Smooth muscle cell (in vitro differentiated cells): ENCODE measurements at regions not wholly inside any gene's neighbourhood (a gene's known extent, or its start where the extent isn't known, plus 50 kb on each side); places are given as distances from the start of the nearest gene placed in this dataset.

Experiments used
- DNase-seq: peaks from one replicate; lab custom pipeline; 2025; ENCODE audit not compliant: unreplicated experiment; lab: John Stamatoyannopoulos, UW
- H2AFZ ChIP-seq: fragments of 200-600 bp; sonication (generic); 2 replicates; pipeline ENCODE4 v1.6.0; 2016; ENCODE audit warnings: antibody characterized with exemption, low read depth, mild to moderate bottlenecking
- H3F3A ChIP-seq: fragments of 200-600 bp; sonication (generic); 2 replicates; pipeline ENCODE4 v1.6.0; 2017; ENCODE audit warnings: antibody characterized with exemption, low read depth
- H3K27ac ChIP-seq: fragments of 200-600 bp; sonication (generic); 2 replicates; pipeline ENCODE4 v1.5.1; 2016; ENCODE audit warnings: low read depth, mild to moderate bottlenecking
- H3K27me3 ChIP-seq: fragments of 200-600 bp; sonication (generic); 2 replicates; pipeline ENCODE4 v1.6.1; 2016; ENCODE audit warnings: low read depth, mild to moderate bottlenecking
- H3K36me3 ChIP-seq: fragments of 200-600 bp; sonication (generic); 2 replicates; pipeline ENCODE4 v1.5.1; 2016; ENCODE audit warnings: low read depth
- H3K4me1 ChIP-seq: fragments of 200-600 bp; sonication (generic); 2 replicates; pipeline ENCODE4 v1.5.1; 2016; ENCODE audit warnings: low read depth
- H3K4me2 ChIP-seq: fragments of 200-600 bp; sonication (generic); 2 replicates; pipeline ENCODE4 v1.6.0; 2016; ENCODE audit warnings: mild to moderate bottlenecking
- H3K4me3 ChIP-seq: fragments of 200-600 bp; sonication (generic); 2 replicates; pipeline ENCODE4 v1.5.1; 2016; ENCODE audit warnings: mild to moderate bottlenecking
- H3K79me2 ChIP-seq: fragments of 200-600 bp; sonication (generic); 2 replicates; pipeline ENCODE4 v1.6.0; 2016; ENCODE audit warnings: low read depth, mild to moderate bottlenecking
- H3K9ac ChIP-seq: fragments of 200-600 bp; sonication (generic); 2 replicates; pipeline ENCODE4 v1.6.0; 2016; ENCODE audit warnings: low read depth
- H3K9me3 ChIP-seq: fragments of 200-600 bp; sonication (generic); replicated peaks from 2 replicates; pipeline ENCODE4 v1.5.1; 2016; ENCODE audit warnings: low read depth
- H4K20me1 ChIP-seq: fragments of 200-600 bp; sonication (generic); 2 replicates; pipeline ENCODE4 v1.6.0; 2016; ENCODE audit warnings: low read depth
- CTCF ChIP-seq: fragments of 200-600 bp; sonication (generic); IDR thresholded peaks from 2 replicates; pipeline ENCODE4 v1.5.1; 2017; ENCODE audit warnings: borderline replicate concordance, mild to moderate bottlenecking, antibody characterized with exemption; ENCODE audit not compliant: insufficient read depth, poor library complexity, severe bottlenecking
- WGBS: methylation state at CpG from one replicate; pipeline ENCODE4 v1.1.7; 2016; ENCODE audit warnings: low lambda C conversion rate; 5-methylcytosine and 5-hydroxymethylcytosine counted together

GRCh38 chrX:40176351-40177116 is 78.8 kb upstream of the BCOR start:
- Histone ChIP-seq H3F3A (peaks cover 22% of the 10 kb centered on the region), H4K20me1 (no peaks in the 10 kb centered on the region), H3K27ac (peak overlapping the region; percentile 82), H3K79me2 (no peaks in the 10 kb centered on the region), H3K4me3 (peak overlapping the region; percentile 65), H3K4me2 (peak overlapping the region; percentile 84), H3K9ac (peak overlapping the region; percentile 56), H3K9me3 (no peaks in the 10 kb centered on the region), H2AFZ (peak overlapping the region; percentile 80), H3K4me1 (peaks cover 8% of the 10 kb centered on the region), H3K36me3 (no peaks in the 10 kb centered on the region), H3K27me3 (no peaks in the 10 kb centered on the region)
- TF ChIP-seq CTCF: no peak
- 5% methylated on average over 29 of the region's 85 CpGs for WGBS
- DNase-seq: peak; percentile 46

GRCh38 chrX:40175511-40176350 is 78.0 kb upstream of the BCOR start:
- H3K4me3 ChIP-seq: peak overlapping the region; percentile 65
- H3K79me2 ChIP-seq: no peaks in the 10 kb centered on the region
- H3K9me3 ChIP-seq: no peaks in the 10 kb centered on the region
- H3F3A ChIP-seq: peaks cover 22% of the 10 kb centered on the region
- DNase-seq: peak; percentile 51
- 11% methylated on average over 68 of the region's 74 CpGs for WGBS
- peak overlapping the region; percentile 82 for H3K27ac ChIP-seq
- H3K9ac ChIP-seq: peak overlapping the region; percentile 56
- H3K4me1 ChIP-seq: peaks cover 8% of the 10 kb centered on the region
- no peaks in the 10 kb centered on the region for H4K20me1 ChIP-seq
- peak overlapping the region; percentile 80 for H2AFZ ChIP-seq
- H3K4me2 ChIP-seq: peak overlapping the region; percentile 84
- H3K27me3 ChIP-seq: no peaks in the 10 kb centered on the region
- no peaks in the 10 kb centered on the region for H3K36me3 ChIP-seq
- no peak for TF ChIP-seq CTCF

GRCh38 chrX:40174854-40175510 is 77.2 kb upstream of the BCOR start:
- peak overlapping the region; percentile 82 for H3K27ac ChIP-seq
- H3K4me3 ChIP-seq: peak overlapping the region; percentile 65
- no peaks in the 10 kb centered on the region for H3K36me3 ChIP-seq
- peak overlapping the region; percentile 84 for H3K4me2 ChIP-seq
- peak overlapping the region; percentile 68 for H3K9ac ChIP-seq
- H3K4me1 ChIP-seq: peaks cover 8% of the 10 kb centered on the region
- no peaks in the 10 kb centered on the region for H3K79me2 ChIP-seq
- peak; percentile 51 for DNase-seq
- H3K9me3 ChIP-seq: no peaks in the 10 kb centered on the region
- peak overlapping the region; percentile 80 for H2AFZ ChIP-seq
- peaks cover 25% of the 10 kb centered on the region for H3F3A ChIP-seq
- no peaks in the 10 kb centered on the region for H3K27me3 ChIP-seq
- no peaks in the 10 kb centered on the region for H4K20me1 ChIP-seq
- TF ChIP-seq CTCF: no peak
- 8% methylated on average over 52 of the region's 53 CpGs for WGBS
